NCI-H1417 treated with DMSO at 0.1 percent for 48 hours (cell line): ENCODE measurements at regions not wholly inside any gene's neighbourhood (a gene's known extent, or its start where the extent isn't known, plus 50 kb on each side); places are given as distances from the start of the nearest gene placed in this dataset.
"Not testable (repeated sequence)": the region's sequence is repeated elsewhere in the genome, so short reads cannot be mapped to it uniquely, and the experiment has no call there.

Source experiments
- DNase-seq: peaks from one replicate; lab custom pipeline; 2025; lab: John Stamatoyannopoulos, UW

DNA sequence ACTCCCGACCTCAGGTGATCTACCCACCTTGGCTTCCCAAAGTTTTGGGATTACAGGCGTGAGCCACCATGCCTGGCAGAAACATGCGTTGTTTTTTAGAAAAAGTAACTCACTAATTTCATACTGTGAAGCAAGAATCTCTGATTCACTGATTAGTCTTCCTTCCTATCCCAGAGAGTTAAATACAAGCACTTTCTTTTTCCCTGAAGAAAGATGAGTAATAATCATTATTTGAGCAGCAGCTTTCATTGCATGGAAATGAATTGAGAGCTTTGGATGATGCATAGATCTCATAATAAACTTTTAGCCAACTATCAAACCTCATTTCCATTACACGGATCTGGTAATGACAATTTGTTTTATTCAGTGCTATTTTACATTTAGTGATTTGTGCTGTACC is 892.5 kb upstream of the EYS start:
- no peak for DNase-seq

DNA sequence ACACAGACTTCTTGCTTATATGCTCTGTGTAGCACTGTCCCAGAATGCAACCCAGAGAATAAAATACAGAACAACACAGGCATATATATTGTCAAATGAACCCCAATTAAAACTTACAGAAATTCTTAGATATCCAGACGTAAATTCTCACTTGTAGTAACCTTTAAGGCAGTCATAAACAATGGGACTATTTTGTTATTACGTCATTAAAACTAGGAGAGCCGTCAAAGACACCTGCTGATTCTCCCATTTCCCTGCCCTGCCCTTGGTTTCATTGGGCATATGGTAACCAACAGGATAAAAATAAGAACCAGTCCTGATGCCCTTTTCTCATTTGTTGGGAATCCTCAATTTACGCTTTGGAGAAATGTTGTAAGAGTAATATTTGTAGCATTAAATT is 871.3 kb upstream of the EYS start:
- DNase-seq = no peak

DNA sequence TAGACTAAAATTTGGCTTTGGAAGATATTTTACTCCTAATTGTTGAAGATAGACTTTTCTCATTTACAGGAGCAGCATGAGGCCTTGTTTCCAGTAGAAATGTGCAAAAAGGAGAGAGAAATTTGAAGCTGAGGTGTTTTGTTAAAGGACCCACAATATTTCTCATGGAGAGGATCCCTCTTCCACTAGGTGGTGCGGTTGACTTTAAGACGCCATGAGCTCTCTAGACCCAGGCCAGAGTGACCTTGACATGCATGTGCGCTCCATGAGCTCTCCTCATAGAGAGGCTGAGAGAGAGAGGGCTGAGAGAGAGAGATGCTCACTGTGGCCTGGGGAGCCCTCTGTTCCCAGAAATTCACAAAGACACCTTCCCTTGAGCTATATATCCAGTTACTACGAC is 861.2 kb upstream of the EYS start:
- DNase-seq = no peak

DNA sequence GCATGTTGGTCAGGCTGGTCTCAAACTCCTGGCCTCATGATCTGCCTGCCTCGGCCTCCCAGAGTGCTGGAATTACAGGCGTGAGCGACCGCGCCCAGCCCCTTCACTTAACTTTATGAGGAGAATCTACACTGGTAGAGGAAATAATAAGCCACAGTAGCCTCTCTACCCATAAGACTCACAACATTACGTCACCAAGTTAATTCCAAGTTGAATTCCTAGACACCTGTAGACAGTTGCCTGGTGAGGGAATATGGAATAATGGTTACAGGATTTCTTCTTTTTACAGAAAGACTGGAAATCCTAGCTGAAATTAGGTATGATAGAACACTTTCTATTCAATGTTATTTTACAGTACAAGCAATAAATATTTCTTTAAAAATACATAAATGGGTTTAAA is 854.5 kb upstream of the EYS start:
- no peak for DNase-seq

DNA sequence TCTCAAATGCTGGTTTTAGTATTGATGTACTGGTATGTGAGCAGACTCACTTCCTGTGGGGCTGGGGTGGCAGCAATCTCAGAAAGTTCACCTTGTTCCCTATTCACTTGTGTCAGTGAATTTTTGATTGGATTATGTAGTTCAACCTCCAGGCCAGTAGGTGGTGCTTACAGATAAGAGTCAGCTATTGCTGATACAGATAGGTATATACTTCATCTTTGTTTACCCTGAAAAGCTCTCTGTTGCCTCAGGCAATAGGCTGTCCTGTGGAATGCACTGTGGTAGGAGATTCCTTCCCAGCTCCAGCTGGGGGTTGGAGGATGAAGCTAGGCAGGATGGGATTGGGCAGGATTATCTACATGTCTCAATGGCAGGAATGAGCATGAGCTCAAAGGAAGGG is 851.2 kb upstream of the EYS start:
- DNase-seq = no peak

DNA sequence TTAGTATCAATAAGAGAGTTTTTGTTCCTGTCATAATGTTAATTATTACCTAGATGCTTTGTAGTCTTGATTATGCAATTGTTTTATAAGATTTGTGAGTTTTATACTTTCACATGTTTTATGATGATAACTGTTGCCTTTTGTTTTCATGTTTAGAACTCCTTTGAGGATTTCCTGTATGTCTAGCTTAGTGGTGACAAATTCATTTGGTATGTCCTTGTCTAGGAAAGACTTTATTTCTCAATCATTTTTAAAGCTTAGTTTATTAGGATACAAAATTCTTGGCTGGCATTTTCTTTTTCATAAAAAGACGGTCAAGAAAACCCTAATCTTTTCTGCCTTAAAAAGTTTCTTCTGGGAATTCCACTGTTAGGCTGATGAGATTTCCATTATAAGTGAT is 849.9 kb upstream of the EYS start:
- no peak for DNase-seq

DNA sequence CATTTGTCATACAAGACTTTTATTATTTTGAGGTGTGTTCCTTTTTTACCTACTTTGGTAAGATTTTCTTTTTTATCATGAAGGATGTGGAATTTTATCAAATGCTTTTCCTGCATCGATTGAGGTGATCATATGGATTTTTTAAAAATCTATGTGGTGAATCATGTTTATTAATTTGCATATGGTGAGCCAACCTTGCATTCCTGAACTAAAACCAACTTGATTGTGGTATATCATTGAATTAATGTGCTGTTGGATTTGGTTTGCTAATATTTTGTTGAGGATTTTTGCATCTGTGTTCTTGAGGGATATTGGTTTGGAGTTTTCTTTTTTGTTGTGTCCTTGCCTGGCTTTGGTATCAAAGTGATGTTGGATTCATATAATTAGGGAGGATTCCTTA is 848.1 kb upstream of the EYS start:
- no peak for DNase-seq

DNA sequence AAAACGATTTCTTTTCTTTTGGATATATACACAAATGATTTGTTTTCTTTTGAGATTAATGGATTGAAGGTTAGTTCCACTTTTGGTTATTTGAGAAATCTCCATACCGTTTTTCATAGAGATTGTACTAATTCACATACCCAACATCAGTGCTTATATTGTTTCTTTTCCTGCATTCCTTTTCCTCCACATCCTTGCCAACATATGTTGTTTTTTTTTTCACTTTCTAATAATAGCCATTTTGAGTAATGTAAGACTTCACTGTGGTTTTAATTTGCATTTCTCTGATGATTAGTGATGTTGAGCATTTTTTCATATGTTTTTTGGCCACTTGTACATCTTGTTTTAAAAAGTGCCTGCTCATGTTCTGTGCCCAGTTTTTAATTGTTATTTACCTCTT is 846.4 kb upstream of the EYS start:
- no peak for DNase-seq

DNA sequence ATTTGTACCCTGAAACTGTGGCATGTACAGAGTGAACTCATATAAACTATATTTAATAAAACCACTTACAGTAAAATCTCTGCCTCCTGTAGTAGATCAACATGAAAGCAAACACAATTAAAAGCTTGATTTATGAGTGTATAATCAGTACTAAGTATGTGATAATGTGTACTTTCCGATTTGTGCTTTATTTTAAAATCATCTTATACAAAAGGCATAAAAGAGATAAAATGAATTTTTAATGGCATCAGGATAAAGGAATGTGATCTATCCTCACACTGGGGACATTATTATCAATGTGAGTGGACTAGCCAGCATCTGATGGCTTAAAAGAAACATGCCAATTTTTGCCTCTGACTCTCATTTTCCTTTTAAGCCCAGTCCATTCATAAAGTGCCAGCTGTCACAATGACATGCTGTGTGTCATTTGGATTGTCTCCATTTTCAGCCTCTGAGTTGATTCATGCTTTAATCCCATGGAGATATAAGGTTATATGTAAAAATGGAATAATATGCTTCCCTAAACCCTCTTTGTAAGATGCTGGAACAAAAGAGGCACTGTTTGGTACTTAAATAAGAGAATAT is 831.6 kb upstream of the EYS start:
- no peak for DNase-seq

DNA sequence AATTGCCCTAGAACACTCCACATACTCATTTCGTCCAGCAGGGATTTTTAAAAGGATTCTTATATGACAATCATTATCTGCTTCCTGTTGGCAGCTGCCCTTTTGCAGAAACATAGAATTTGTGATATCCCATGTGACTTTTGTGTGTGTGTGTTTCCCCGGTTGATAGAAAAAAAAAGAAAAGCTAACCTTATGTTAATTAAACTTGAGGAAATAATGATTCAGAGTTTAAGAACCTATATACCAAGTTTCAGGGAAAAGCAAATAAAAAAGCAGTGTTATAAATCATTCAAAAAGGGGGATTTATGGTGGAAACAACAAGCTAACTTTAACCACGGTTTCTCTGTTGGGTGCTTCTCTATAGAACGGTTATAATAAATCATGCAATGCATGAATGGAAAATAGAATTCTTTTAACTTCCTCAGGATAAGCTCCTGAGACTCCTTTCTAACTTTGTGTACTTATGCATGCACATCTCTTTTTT is 826.9 kb upstream of the EYS start:
- no peak for DNase-seq

DNA sequence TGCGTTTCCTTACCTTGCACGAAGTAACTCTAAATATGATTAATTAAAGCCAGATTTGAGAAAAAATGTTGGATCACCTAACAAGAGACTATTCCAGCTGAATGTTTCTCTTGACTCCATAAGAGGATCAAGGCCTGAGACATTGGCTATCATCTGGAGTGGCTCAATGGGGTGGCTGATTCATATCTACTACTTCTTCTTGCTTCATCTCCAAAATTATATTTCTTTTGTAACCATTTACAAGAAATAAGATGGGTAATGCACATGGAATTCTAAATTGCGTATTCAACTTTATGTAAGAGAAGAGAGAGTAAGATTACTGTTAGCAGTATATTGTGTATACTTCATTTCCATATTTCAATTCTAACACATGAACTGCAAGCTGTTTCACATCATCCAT is 819.0 kb upstream of the EYS start:
- DNase-seq = no peak

DNA sequence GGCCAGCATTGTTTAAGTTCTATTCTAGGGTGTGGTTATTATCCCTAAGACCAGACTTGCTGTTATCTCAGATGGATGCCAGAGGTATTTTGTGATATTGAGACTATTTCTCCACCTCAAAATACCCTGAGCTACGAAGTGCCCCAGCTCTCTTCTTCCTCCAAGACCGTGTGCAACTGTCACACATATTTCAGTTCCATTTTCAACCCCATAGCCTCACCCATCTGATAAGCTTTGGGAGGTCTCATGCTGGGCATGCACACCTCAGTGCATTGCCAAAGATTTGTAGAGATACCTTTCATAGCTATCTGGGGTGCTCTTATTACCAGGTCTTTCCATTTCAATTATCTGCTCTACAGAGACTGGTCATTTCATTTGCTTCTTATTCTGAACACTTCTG is 815.8 kb upstream of the EYS start:
- DNase-seq = no peak

DNA sequence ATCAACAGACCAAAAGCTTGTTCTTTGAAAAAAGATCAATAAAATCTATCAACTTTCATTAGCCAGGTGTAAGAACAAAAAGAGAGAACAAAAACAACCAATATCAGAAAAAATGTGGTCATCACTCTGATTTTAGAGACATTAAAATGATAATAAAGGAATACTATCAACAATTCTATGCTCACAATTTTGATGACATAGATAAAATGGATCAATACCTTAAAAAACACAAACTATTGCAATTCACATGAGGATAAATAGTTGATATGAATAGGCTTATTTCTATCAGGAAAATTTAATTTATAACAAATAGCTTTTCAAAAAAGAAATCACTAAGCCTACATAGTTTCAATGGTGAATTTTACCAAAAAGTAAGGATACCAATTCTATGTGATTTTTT is 809.4 kb upstream of the EYS start:
- no peak for DNase-seq

DNA sequence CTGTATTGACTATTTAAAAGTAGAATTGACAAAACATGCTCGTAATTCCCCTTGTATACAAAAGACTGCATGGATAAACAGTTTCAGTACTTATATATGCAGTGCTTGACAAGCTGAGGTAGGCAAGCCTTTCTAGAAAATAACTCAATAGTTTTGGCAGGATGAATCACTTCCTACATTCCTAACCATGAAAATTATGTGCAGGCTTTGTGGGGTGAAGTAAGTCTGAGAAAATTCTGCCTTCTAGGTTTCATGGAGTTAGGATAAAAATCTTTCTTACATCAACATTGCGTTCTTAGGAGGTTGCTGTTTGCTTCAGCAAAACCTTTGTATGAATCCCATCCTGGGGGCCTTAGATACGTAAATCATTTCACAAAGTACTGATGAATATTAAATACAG is 801.4 kb upstream of the EYS start:
- DNase-seq = no peak

DNA sequence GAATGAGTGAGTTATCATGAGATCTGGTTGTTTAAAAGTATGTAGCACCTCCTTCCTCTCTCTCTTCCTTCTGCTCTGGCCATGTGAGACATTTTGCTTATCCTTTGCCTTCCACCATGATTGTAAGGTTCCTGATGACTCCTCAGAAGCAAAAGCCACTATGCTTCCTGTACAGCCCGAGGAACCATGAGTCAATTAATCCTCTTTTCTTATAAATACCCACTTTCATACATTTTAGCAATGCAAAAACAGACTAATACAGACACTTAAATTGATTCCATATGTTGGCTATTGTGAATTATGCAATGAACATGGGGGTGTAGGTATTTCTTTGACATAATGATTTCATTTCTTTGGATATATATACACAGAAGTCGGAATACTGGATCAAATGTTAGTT is 792.8 kb upstream of the EYS start:
- DNase-seq = no peak

DNA sequence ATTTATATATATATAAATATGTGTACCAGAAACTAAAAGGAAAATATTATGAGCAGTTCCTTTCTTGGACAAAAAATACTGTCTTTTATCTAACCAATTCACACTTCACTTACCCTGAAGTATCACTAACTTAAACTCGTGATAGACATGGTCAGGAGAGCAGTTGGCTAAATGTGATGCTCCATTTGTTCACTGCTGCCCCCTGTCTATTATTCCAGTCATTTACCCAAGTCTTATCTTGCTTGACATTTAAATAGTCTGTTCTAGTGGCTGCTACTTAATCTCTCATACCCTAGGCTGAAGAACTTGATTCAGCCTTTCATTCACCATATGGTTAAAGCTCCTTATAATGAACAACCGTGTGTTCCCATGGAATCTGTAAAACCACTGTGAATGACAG is 789.6 kb upstream of the EYS start:
- no peak for DNase-seq

DNA sequence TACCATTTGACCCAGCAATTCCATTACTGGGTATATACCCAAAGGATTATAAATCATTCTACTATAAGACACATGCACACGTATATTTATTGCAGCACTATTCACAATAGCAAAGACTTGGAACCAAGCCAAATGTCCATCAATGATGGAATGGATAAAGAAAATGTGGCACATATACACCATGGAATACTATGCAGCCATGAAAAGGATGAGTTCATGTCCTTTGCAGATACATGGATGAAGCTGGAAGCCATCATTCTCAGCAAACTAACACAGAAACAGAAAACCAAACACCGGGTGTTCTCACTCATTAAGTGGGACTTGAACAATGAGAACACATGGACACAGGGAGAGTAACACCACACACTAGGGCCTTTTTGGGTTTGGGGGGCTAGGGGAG is 787.6 kb upstream of the EYS start:
- not testable (repeated sequence) for DNase-seq

DNA sequence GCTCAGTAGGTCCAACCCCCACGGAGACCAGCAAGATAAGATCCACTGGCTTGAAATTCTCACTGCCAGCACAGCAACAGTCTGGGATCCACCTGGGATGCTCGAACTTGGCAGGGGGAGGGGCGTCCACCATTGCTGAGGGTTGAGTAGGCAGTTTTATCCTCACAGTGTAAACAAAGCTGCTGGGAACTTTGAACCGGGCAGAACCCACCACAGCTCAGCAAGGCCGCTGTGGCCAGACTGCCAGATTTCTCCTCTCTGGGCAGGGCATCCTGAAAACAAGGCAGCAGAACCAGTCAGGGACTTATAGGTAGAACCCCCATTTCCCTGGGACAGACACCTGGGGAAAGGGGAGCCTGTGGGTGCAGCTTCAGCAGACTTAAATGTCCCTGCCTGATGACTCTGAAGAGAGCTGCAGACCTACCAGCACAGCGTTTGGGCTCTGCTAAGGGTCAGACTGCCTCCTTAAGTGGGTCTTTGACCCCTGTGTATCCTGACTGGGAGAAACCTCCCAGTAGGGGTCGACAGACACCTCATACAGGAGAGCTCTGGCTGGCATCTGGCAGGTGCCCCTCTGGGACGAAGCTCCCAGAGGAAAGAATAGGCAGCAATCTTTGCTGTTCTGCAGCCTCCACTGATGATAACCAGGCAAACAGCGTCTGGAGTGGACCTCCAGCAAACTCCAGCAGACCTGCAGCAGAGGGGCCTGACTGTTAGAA is 782.4 kb upstream of the EYS start:
- no peak for DNase-seq

DNA sequence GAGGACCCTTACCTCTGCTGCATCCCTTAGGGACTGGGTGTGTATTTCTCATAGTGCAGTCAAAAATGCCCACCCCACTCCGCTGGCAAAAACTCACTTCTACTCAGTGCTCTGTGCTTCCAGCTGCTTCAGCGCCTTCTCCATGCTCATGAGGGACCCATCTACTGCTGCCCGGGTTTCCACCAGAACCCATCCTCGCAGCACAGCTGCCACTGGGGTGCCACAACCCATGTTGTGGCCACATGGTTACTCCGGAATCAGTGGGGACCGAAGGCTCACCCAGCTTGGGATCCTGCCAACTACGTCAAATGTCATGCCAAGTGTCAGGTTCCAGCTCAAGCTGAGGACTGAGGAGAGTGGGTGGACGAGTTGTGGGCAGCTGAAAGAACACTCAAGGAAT is 774.2 kb upstream of the EYS start:
- DNase-seq = no peak

DNA sequence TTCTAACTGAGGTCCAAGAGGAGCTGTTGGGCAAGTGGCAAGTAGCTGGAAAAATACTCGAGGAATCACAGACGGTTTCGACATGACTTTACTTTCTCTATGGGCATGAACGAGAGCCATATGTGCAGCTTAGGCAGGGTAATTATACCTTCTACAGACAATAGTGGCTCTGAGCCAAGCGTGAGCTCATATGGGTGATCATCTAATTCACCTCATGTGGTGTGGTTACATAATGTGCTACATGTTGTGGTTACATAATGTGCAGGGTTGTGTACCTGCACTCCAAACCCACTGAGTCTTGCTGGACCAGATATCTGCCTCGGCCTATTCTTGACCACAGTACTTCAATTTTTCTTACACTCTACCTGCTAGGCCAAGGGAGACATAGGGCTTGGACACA is 771.7 kb upstream of the EYS start:
- no peak for DNase-seq

DNA sequence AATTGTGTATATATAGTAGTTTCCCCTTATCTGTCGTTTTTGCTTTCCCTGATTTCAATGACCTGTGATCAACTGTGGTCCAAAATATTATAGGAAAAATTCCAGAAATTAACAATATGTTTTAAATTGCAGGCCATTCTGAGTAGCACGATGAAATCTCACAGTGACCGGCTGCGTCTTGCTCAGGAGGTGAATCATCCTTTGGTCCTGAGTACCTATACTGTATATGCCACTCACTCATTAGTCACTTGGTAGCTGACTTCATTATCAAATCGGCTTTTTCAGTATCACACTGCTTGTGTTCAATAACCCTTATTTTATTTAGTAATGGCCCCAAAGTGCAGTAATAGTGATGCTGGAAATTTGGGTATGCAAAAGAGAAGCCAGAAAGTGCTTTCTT is 728.3 kb upstream of the EYS start:
- no peak for DNase-seq

DNA sequence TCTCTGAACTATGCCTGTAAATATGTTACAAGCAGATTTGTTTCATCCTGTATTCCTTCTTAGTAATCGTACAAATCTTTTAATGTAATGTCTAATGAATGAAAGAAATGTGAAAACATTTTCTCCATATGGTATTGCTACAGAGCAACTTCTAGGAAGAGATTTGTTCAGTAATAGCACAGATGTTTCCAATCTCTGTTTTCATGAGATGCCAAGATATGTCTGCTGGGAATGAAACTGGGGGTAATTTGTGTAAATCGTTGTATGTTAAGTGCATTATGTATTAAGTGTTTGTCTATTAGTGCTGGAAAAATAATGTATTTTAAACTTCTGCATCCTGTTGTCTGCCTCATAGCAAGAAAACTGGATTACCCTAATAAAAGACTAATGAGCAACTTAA is 722.2 kb upstream of the EYS start:
- no peak for DNase-seq

DNA sequence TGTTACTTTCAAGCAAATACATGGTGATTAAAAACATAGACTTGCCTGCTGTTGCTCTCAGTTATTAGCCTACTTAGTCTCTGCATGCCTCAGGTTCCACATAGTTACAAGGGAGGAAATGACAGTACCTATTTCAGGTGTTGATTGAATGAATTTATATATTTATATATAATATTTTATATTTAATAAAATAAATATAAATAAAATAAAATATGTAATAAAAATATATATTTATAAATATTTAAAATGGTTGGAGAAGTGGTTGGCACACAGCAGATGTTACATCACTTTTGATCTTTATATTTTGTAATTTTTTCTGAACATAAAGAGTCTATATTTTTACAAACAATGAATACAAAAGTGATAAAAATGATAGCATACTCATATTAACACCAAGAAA is 716.0 kb upstream of the EYS start:
- no peak for DNase-seq

DNA sequence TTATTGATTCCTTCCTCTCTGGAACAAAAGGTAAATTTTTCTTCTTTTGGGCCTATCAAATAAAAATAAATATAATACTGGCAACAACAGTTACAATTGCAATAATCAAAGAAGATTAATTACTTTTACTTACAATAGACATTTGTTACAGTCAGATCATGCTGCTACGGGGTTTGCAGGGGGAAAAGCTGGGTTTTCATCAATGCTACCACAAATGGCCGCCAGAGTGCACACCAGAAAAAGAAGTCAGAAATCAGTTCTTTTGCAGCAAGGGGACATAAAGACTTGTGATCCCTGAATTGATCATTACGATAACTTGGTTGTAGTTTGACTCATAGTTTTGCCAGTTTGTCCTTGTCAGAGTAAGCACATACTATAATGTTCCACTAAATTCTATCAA is 714.5 kb upstream of the EYS start:
- no peak for DNase-seq
